ENCODE measurements at regions not wholly inside any gene's neighbourhood (a gene's known extent, or its start where the extent isn't known, plus 50 kb on each side); places are given as distances from the start of the nearest gene placed in this dataset.

GRCh38 chr13:59479629-59480028 lies 684.1 kb downstream of the DIAPH3 start:
- no peaks in the 10 kb centered on the region for H4K20me1 ChIP-seq (ENCODE audit: control insufficient read depth, insufficient read depth, low read length, poor library complexity, severe bottlenecking)
- H3K27ac ChIP-seq (ENCODE audit: low read length in 2 of 2): no peak overlapping the region
- no peak overlapping the region for H3K4me2 ChIP-seq (replicated peaks; ENCODE audit: low read depth, low read length, poor library complexity, severe bottlenecking)
- intact Hi-C loops (cut with micrococcal nuclease): no loop called here
- H3K9me3 ChIP-seq (ENCODE audit: control extremely low read depth in 1 of 3, control insufficient read depth in 2 of 3, insufficient read depth in 1 of 3, low read length in 2 of 3): no peaks in the 10 kb centered on the region
- Mint-ChIP-seq H3K27ac (no peak overlapping the region), H3K4me1 (no peaks in the 10 kb centered on the region), H3K27me3 (no peaks in the 10 kb centered on the region), H3K9me3 (ENCODE audit: insufficient read depth) (no peaks in the 10 kb centered on the region), H3K4me3 (no peak overlapping the region)
- H3K36me3 ChIP-seq (replicated peaks in 1 of 2; ENCODE audit: control extremely low read depth in 1 of 2, control insufficient read depth in 1 of 2, extremely low read depth in 1 of 2, insufficient read depth in 2 of 2, low read length in 1 of 2): no peaks in the 10 kb centered on the region
- TF ChIP-seq CTCF (IDR thresholded peaks at IDR 0.05) (no peak), EZH2 (IDR thresholded peaks at IDR 0.05; ENCODE audit: borderline replicate concordance, insufficient read depth, low read depth, low read length, poor library complexity, severe bottlenecking) (no peak)
- H3K4me3 ChIP-seq (ENCODE audit: control extremely low read depth in 1 of 5, extremely low read depth in 1 of 5, insufficient read depth in 1 of 5, low read depth in 2 of 5, low read length in 4 of 5): no peak overlapping the region
- no peak for DNase-seq
- no peaks in the 10 kb centered on the region for H3K27me3 ChIP-seq (replicated peaks in 1 of 4; ENCODE audit: control extremely low read depth in 1 of 4, control insufficient read depth in 3 of 4, insufficient read depth in 4 of 4, low read length in 3 of 4)
- no peak overlapping the region for H2AFZ ChIP-seq (ENCODE audit: insufficient read depth, low read depth, low read length, poor library complexity, severe bottlenecking)
- no peaks in the 10 kb centered on the region for H3K4me1 ChIP-seq (ENCODE audit: control insufficient read depth in 2 of 2, insufficient read depth in 2 of 2, low read length in 2 of 2)
- ATAC-seq (ENCODE audit: low read depth): no peak
- CTCF ChIA-PET: no interaction called here
- POLR2A ChIA-PET: no interaction called here
- H3K79me2 ChIP-seq (ENCODE audit: control insufficient read depth, insufficient read depth, low read length): no peaks in the 10 kb centered on the region
- WGBS (ENCODE audit: insufficient coverage): 77% methylated on average over 2 of the region's 3 CpGs
- no peak overlapping the region for H3K9ac ChIP-seq (ENCODE audit: low read length)

- no peak overlapping the region for H3K4me3 ChIP-seq (ENCODE audit: control extremely low read depth in 1 of 5, extremely low read depth in 1 of 5, insufficient read depth in 1 of 5, low read depth in 2 of 5, low read length in 4 of 5)
- ATAC-seq (ENCODE audit: low read depth): no peak
- no peak overlapping the region for H3K27ac ChIP-seq (ENCODE audit: low read length in 2 of 2)
- H2AFZ ChIP-seq (ENCODE audit: insufficient read depth, low read depth, low read length, poor library complexity, severe bottlenecking): no peak overlapping the region
- H4K20me1 ChIP-seq (ENCODE audit: control insufficient read depth, insufficient read depth, low read length, poor library complexity, severe bottlenecking): no peaks in the 10 kb centered on the region
- TF ChIP-seq EZH2 (IDR thresholded peaks at IDR 0.05; ENCODE audit: borderline replicate concordance, insufficient read depth, low read depth, low read length, poor library complexity, severe bottlenecking) (no peak), CTCF (IDR thresholded peaks at IDR 0.05) (no peak)
- no peak for DNase-seq
- H3K27me3 ChIP-seq (replicated peaks in 1 of 4; ENCODE audit: control extremely low read depth in 1 of 4, control insufficient read depth in 3 of 4, insufficient read depth in 4 of 4, low read length in 3 of 4): no peaks in the 10 kb centered on the region
- 58% methylated on average over 2 of the region's 7 CpGs for WGBS (ENCODE audit: insufficient coverage)
- ChIA-PET POLR2A (no interaction called here), CTCF (interaction anchor here (0.6 kb wide), 1 partner anchor 11 kb away, joined by 3 read pairs; no protein-coding TSS in a partner anchor)
- Mint-ChIP-seq H3K4me1 (no peaks in the 10 kb centered on the region), H3K27me3 (no peaks in the 10 kb centered on the region), H3K9me3 (ENCODE audit: insufficient read depth) (no peaks in the 10 kb centered on the region), H3K4me3 (no peak overlapping the region), H3K27ac (no peak overlapping the region)
- H3K9me3 ChIP-seq (ENCODE audit: control extremely low read depth in 1 of 3, control insufficient read depth in 2 of 3, insufficient read depth in 1 of 3, low read length in 2 of 3): no peaks in the 10 kb centered on the region
- no peaks in the 10 kb centered on the region for H3K4me1 ChIP-seq (ENCODE audit: control insufficient read depth in 2 of 2, insufficient read depth in 2 of 2, low read length in 2 of 2)
- intact Hi-C loops (cut with micrococcal nuclease): no loop called here
- H3K4me2 ChIP-seq (replicated peaks; ENCODE audit: low read depth, low read length, poor library complexity, severe bottlenecking): no peak overlapping the region
- H3K79me2 ChIP-seq (ENCODE audit: control insufficient read depth, insufficient read depth, low read length): no peaks in the 10 kb centered on the region
- no peak overlapping the region for H3K9ac ChIP-seq (ENCODE audit: low read length)
- H3K36me3 ChIP-seq (replicated peaks in 1 of 2; ENCODE audit: control extremely low read depth in 1 of 2, control insufficient read depth in 1 of 2, extremely low read depth in 1 of 2, insufficient read depth in 2 of 2, low read length in 1 of 2): no peaks in the 10 kb centered on the region
Measured at GRCh38 chr13:59480396-59481259, 683.1 kb downstream of the DIAPH3 start.
